Lower lobe of right lung (tissue), 2 donors: ENCODE measurements at regions not wholly inside any gene's neighbourhood (a gene's known extent, or its start where the extent isn't known, plus 50 kb on each side); places are given as distances from the start of the nearest gene placed in this dataset.
"Not testable (repeated sequence)": the region's sequence is repeated elsewhere in the genome, so short reads cannot be mapped to it uniquely, and the experiment has no call there.

ENCODE experiments used
- ATAC-seq, 2 donors: fragments of 200-7000 bp; cut with Tn5 transposase; one replicate each; pipeline ENCODE4 v1.9.1; 2020 to 2022; ENCODE audit warnings: mild to moderate bottlenecking in 2 of 2, moderate library complexity in 2 of 2
- DNase-seq: peaks from one replicate; pipeline ENCODE4 v3.0.0-alpha.2; 2020
- H3K27ac ChIP-seq: fragments of 200-600 bp; one replicate; pipeline ENCODE4 v1.8.0; 2022
- H3K27me3 ChIP-seq: fragments of 200-600 bp; one replicate; pipeline ENCODE4 v1.8.0; 2022; ENCODE audit warnings: low read depth
- H3K36me3 ChIP-seq: fragments of 200-600 bp; one replicate; pipeline ENCODE4 v1.8.0; 2022; ENCODE audit warnings: mild to moderate bottlenecking
- H3K4me1 ChIP-seq: fragments of 200-600 bp; one replicate; pipeline ENCODE4 v1.8.0; 2022
- H3K4me3 ChIP-seq: fragments of 200-600 bp; one replicate; pipeline ENCODE4 v1.8.0; 2022; ENCODE audit warnings: mild to moderate bottlenecking
- H3K9me3 ChIP-seq: fragments of 200-600 bp; one replicate; pipeline ENCODE4 v1.8.0; 2022
- CTCF ChIP-seq: fragments of 200-600 bp; IDR thresholded peaks from one replicate; pipeline ENCODE4 v1.8.0; 2022; ENCODE audit warnings: antibody characterized with exemption, mild to moderate bottlenecking
- intact Hi-C: fragments of 100-400 bp; cut with DNase I; formaldehyde crosslinking; loops from one replicate; pipeline ENCODE4 v1.11.0; 2022
- donor health status: DM: no; HTN: yes; CAD: no; lungs with severe emphysema.

GRCh38 chr5:167934551-167934971, 356.9 kb upstream of the WWC1 start:
- H3K27ac ChIP-seq = no peak overlapping the region
- H3K4me3 ChIP-seq = no peak overlapping the region
- H3K9me3 ChIP-seq = no peaks in the 10 kb centered on the region
- DNase-seq (no peak), ATAC-seq (no peak)
- H3K27me3 ChIP-seq = no peaks in the 10 kb centered on the region
- H3K4me1 ChIP-seq = no peaks in the 10 kb centered on the region
- intact Hi-C loops = no loop called here
- no peak for TF ChIP-seq CTCF
- no peaks in the 10 kb centered on the region for H3K36me3 ChIP-seq

- no peak for TF ChIP-seq CTCF
- ATAC-seq (no peak), DNase-seq (no peak)
- intact Hi-C loops = no loop called here
- H3K4me1 ChIP-seq = no peaks in the 10 kb centered on the region
- H3K27me3 ChIP-seq = no peaks in the 10 kb centered on the region
- H3K9me3 ChIP-seq = no peaks in the 10 kb centered on the region
- H3K36me3 ChIP-seq = no peaks in the 10 kb centered on the region
- H3K4me3 ChIP-seq = no peak overlapping the region
- no peak overlapping the region for H3K27ac ChIP-seq
Measured at GRCh38 chr5:167936022-167936421, 355.4 kb upstream of the WWC1 start.

GRCh38 chr5:167936944-167937634, 354.4 kb upstream of the WWC1 start:
- no peaks in the 10 kb centered on the region for H3K27me3 ChIP-seq
- no peaks in the 10 kb centered on the region for H3K4me1 ChIP-seq
- ATAC-seq = no peak
- no peaks in the 10 kb centered on the region for H3K36me3 ChIP-seq
- no peak for DNase-seq
- H3K9me3 ChIP-seq = no peaks in the 10 kb centered on the region
- intact Hi-C loops = no loop called here
- H3K4me3 ChIP-seq = no peak overlapping the region
- no peak for TF ChIP-seq CTCF
- no peak overlapping the region for H3K27ac ChIP-seq

- Histone ChIP-seq H3K4me3 (no peak overlapping the region), H3K4me1 (no peaks in the 10 kb centered on the region), H3K27ac (no peak overlapping the region), H3K36me3 (no peaks in the 10 kb centered on the region), H3K9me3 (no peaks in the 10 kb centered on the region), H3K27me3 (no peaks in the 10 kb centered on the region)
- no peak for DNase-seq
- no peak for ATAC-seq
- no peak for TF ChIP-seq CTCF
- intact Hi-C loops = no loop called here
Measured at GRCh38 chr5:167937635-167937998, 353.8 kb upstream of the WWC1 start.

- no peaks in the 10 kb centered on the region for H3K9me3 ChIP-seq
- ATAC-seq (no peak), DNase-seq (no peak)
- H3K27ac ChIP-seq = no peak overlapping the region
- H3K4me3 ChIP-seq = no peak overlapping the region
- no peaks in the 10 kb centered on the region for H3K36me3 ChIP-seq
- TF ChIP-seq CTCF = no peak
- intact Hi-C loops = no loop called here
- H3K4me1 ChIP-seq = no peaks in the 10 kb centered on the region
- H3K27me3 ChIP-seq = no peaks in the 10 kb centered on the region
Measured at GRCh38 chr5:167939686-167940085, 351.8 kb upstream of the WWC1 start.

GRCh38 chr5:167940911-167941310, 350.5 kb upstream of the WWC1 start:
- no peak for ATAC-seq
- H3K27ac ChIP-seq = no peak overlapping the region
- H3K4me1 ChIP-seq = no peaks in the 10 kb centered on the region
- intact Hi-C loops = no loop called here
- no peak overlapping the region for H3K4me3 ChIP-seq
- no peak for DNase-seq
- no peak for TF ChIP-seq CTCF
- H3K27me3 ChIP-seq = no peaks in the 10 kb centered on the region
- no peaks in the 10 kb centered on the region for H3K9me3 ChIP-seq
- no peaks in the 10 kb centered on the region for H3K36me3 ChIP-seq

- H3K9me3 ChIP-seq, ATAC-seq, DNase-seq, H3K4me3 ChIP-seq, H3K27ac ChIP-seq, H3K36me3 ChIP-seq, intact Hi-C loops, H3K4me1 ChIP-seq, H3K27me3 ChIP-seq: not testable (repeated sequence)
Measured at GRCh38 chr5:167941556-167941955, 349.9 kb upstream of the WWC1 start.
